ENCODE measurements at regions not wholly inside any gene's neighbourhood (a gene's known extent, or its start where the extent isn't known, plus 50 kb on each side); places are given as distances from the start of the nearest gene placed in this dataset.

- H3K27ac ChIP-seq (ENCODE audit: insufficient read depth, low read depth, low read length): no peak overlapping the region
- no peaks in the 10 kb centered on the region for H3K9me3 ChIP-seq (replicated peaks; ENCODE audit: control insufficient read depth, insufficient read depth, low read length)
- dilution Hi-C loops (cut with MboI; ENCODE audit: extremely low pct_ligation_motif_present, low sequenced_read_pairs): no loop called here
- POLR2A ChIA-PET: no interaction called here
- H3K4me2 ChIP-seq (ENCODE audit: insufficient read depth, low read length): no peak overlapping the region
- H3K27me3 ChIP-seq (ENCODE audit: control insufficient read depth in 2 of 2, insufficient read depth in 2 of 2, low read length in 2 of 2): no peaks in the 10 kb centered on the region
- CTCF ChIA-PET: no interaction called here
- DNase-seq (ENCODE audit: low read depth, low spot score) (no peak), FAIRE-seq (no peak)
- no peaks in the 10 kb centered on the region for H3K4me1 ChIP-seq (ENCODE audit: control insufficient read depth, extremely low read depth, insufficient read depth, low read length)
- no TSS peak for BruUV-seq (replicated peaks)
- H3K9ac ChIP-seq (replicated peaks; ENCODE audit: extremely low read depth, insufficient read depth, low read length): no peak overlapping the region
- no peaks in the 10 kb centered on the region for H3K36me3 ChIP-seq (ENCODE audit: control insufficient read depth in 2 of 2, extremely low read depth in 1 of 2, insufficient read depth in 2 of 2, low read length in 2 of 2)
- no peak overlapping the region for H2AFZ ChIP-seq (ENCODE audit: low read depth, low read length)
- H4K20me1 ChIP-seq (replicated peaks; ENCODE audit: control insufficient read depth, extremely low read depth, insufficient read depth, low read length): no peaks in the 10 kb centered on the region
- no peak for TF ChIP-seq EZH2 (IDR thresholded peaks at IDR 0.05; ENCODE audit: borderline replicate concordance, low read depth, low read length, severe bottlenecking)
- TF ChIP-seq, protein P1, sequence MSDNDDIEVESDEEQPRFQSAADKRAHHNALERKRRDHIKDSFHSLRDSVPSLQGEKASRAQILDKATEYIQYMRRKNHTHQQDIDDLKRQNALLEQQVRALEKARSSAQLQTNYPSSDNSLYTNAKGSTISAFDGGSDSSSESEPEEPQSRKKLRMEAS (IDR thresholded peaks at IDR 0.05; ENCODE audit: insufficient read depth, insufficient read length): no peak
- TF ChIP-seq GATA2 (IDR thresholded peaks at IDR 0.05; ENCODE audit: insufficient read depth, insufficient read length, low read depth, low read length): no peak
- no peak for TF ChIP-seq MYC (IDR thresholded peaks at IDR 0.05; ENCODE audit: low read depth, low read length)
- TF ChIP-seq, protein P2, sequence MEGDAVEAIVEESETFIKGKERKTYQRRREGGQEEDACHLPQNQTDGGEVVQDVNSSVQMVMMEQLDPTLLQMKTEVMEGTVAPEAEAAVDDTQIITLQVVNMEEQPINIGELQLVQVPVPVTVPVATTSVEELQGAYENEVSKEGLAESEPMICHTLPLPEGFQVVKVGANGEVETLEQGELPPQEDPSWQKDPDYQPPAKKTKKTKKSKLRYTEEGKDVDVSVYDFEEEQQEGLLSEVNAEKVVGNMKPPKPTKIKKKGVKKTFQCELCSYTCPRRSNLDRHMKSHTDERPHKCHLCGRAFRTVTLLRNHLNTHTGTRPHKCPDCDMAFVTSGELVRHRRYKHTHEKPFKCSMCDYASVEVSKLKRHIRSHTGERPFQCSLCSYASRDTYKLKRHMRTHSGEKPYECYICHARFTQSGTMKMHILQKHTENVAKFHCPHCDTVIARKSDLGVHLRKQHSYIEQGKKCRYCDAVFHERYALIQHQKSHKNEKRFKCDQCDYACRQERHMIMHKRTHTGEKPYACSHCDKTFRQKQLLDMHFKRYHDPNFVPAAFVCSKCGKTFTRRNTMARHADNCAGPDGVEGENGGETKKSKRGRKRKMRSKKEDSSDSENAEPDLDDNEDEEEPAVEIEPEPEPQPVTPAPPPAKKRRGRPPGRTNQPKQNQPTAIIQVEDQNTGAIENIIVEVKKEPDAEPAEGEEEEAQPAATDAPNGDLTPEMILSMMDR (IDR thresholded peaks at IDR 0.05; ENCODE audit: extremely low read depth in 1 of 2, insufficient read depth in 1 of 2, low read depth in 1 of 2, low read length in 2 of 2): no peak
- H3K9me1 ChIP-seq (replicated peaks; ENCODE audit: control insufficient read depth, extremely low read depth, insufficient read depth, low read length): no peaks in the 10 kb centered on the region
- no peak overlapping the region for H3K4me3 ChIP-seq (replicated peaks in 1 of 3; ENCODE audit: insufficient read depth in 1 of 3, low read depth in 1 of 3, low read length in 3 of 3)
- intact Hi-C loops (cut with micrococcal nuclease): no loop called here
- no peaks in the 10 kb centered on the region for H3K79me2 ChIP-seq (ENCODE audit: control insufficient read depth, insufficient read depth, low read length)
These were observed 228.7 kb downstream of the TLE1 start for GRCh38 chr9:81460693-81461092.

GRCh38 chr9:81459591-81459990, 229.8 kb downstream of the TLE1 start:
- no peak overlapping the region for H3K4me3 ChIP-seq (replicated peaks in 1 of 3; ENCODE audit: insufficient read depth in 1 of 3, low read depth in 1 of 3, low read length in 3 of 3)
- H3K9ac ChIP-seq (replicated peaks; ENCODE audit: extremely low read depth, insufficient read depth, low read length): no peak overlapping the region
- DNase-seq (ENCODE audit: low read depth, low spot score): no peak
- ChIA-PET CTCF (no interaction called here), POLR2A (no interaction called here)
- H3K27me3 ChIP-seq (ENCODE audit: control insufficient read depth in 2 of 2, insufficient read depth in 2 of 2, low read length in 2 of 2): no peaks in the 10 kb centered on the region
- intact Hi-C loops (cut with micrococcal nuclease): no loop called here
- no peaks in the 10 kb centered on the region for H4K20me1 ChIP-seq (replicated peaks; ENCODE audit: control insufficient read depth, extremely low read depth, insufficient read depth, low read length)
- no peaks in the 10 kb centered on the region for H3K79me2 ChIP-seq (ENCODE audit: control insufficient read depth, insufficient read depth, low read length)
- TF ChIP-seq JUN (IDR thresholded peaks at IDR 0.05; ENCODE audit: borderline replicate concordance, insufficient read depth, insufficient read length, low read depth) (no peak), GATA2 (IDR thresholded peaks at IDR 0.05; ENCODE audit: insufficient read depth, insufficient read length, low read depth, low read length) (no peak), FOS (IDR thresholded peaks at IDR 0.05; ENCODE audit: borderline replicate concordance, insufficient read depth, low read length) (no peak), EZH2 (IDR thresholded peaks at IDR 0.05; ENCODE audit: borderline replicate concordance, low read depth, low read length, severe bottlenecking) (no peak), POLR2AphosphoS5 (IDR thresholded peaks at IDR 0.05; ENCODE audit: insufficient read depth, low read depth, low read length) (no peak), MYC (IDR thresholded peaks at IDR 0.05; ENCODE audit: low read depth, low read length) (no peak)
- TF ChIP-seq, protein P2 (IDR thresholded peaks at IDR 0.05; ENCODE audit: extremely low read depth in 1 of 2, insufficient read depth in 1 of 2, low read depth in 1 of 2, low read length in 2 of 2): no peak
- TF ChIP-seq, protein P1 (IDR thresholded peaks at IDR 0.05; ENCODE audit: insufficient read depth, insufficient read length): no peak
- no peaks in the 10 kb centered on the region for H3K36me3 ChIP-seq (ENCODE audit: control insufficient read depth in 2 of 2, extremely low read depth in 1 of 2, insufficient read depth in 2 of 2, low read length in 2 of 2)
- H3K4me2 ChIP-seq (ENCODE audit: insufficient read depth, low read length): no peak overlapping the region
- dilution Hi-C loops (cut with MboI; ENCODE audit: extremely low pct_ligation_motif_present, low sequenced_read_pairs): no loop called here
- BruUV-seq (replicated peaks): no TSS peak
- FAIRE-seq: no peak
- no peak overlapping the region for H2AFZ ChIP-seq (ENCODE audit: low read depth, low read length)
- H3K4me1 ChIP-seq (ENCODE audit: control insufficient read depth, extremely low read depth, insufficient read depth, low read length): no peaks in the 10 kb centered on the region
- H3K9me1 ChIP-seq (replicated peaks; ENCODE audit: control insufficient read depth, extremely low read depth, insufficient read depth, low read length): no peaks in the 10 kb centered on the region
- no peak overlapping the region for H3K27ac ChIP-seq (ENCODE audit: insufficient read depth, low read depth, low read length)
- no peaks in the 10 kb centered on the region for H3K9me3 ChIP-seq (replicated peaks; ENCODE audit: control insufficient read depth, insufficient read depth, low read length)
